ENCODE measurements at regions not wholly inside any gene's neighbourhood (a gene's known extent, or its start where the extent isn't known, plus 50 kb on each side); places are given as distances from the start of the nearest gene placed in this dataset.

DNA sequence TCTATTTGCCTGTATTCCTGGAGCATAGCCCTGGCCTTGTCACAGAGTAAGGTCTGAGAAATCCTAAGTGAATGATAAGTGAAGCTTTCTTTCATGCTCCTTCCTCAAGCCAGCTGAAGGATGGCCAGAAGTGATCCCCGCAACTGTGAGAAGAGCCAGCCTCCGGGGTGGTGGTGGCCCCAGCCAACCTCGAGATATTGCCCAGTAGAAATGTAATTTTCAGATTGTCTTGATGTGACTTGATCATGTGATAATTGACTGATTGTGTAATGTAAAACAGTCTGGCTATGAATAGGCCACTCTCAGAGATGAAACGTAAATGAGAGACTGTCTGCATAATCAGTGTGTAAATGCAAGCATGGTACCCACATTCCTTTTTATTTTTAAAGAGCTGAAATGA lies 242.4 kb upstream of the CAMK1G start:
- Histone ChIP-seq H2AFZ (ENCODE audit: low read length) (no peak overlapping the region), H3K79me2 (ENCODE audit: insufficient read depth, low read depth, low read length) (no peaks in the 10 kb centered on the region), H3K9me2 (ENCODE audit: insufficient read depth, low read length) (no peaks in the 10 kb centered on the region), H3K27ac (ENCODE audit: low read depth, low read length, poor library complexity, severe bottlenecking) (no peak overlapping the region), H3K4me1 (ENCODE audit: insufficient read depth, low read length, poor library complexity, severe bottlenecking) (no peaks in the 10 kb centered on the region), H3K4me3 (ENCODE audit: low read depth, low read length, poor library complexity, severe bottlenecking) (no peak overlapping the region), H3K36me3 (ENCODE audit: insufficient read depth, low read length) (no peaks in the 10 kb centered on the region), H3K4me2 (ENCODE audit: low read length) (no peak overlapping the region), H4K20me1 (ENCODE audit: insufficient read depth, low read length) (no peaks in the 10 kb centered on the region), H3K9me3 (ENCODE audit: low read length) (no peaks in the 10 kb centered on the region)
- CTCF ChIA-PET (ENCODE audit: unreplicated experiment), result interaction anchor here (1.2 kb wide), 1 partner anchor 11 kb away, joined by 3 read pairs; no protein-coding TSS in a partner anchor
- intact Hi-C loops (cut with micrococcal nuclease; ENCODE audit: unreplicated experiment), result no loop called here
- no TSS peak for BruUV-seq (replicated peaks)
- POLR2A ChIA-PET, result no interaction called here
- no peak for DNase-seq (ENCODE audit: low spot score)
- no peak for TF ChIP-seq EZH2phosphoT487 (IDR thresholded peaks at IDR 0.05; ENCODE audit: borderline replicate concordance, low read depth, low read length)
- TF ChIP-seq, protein P1, sequence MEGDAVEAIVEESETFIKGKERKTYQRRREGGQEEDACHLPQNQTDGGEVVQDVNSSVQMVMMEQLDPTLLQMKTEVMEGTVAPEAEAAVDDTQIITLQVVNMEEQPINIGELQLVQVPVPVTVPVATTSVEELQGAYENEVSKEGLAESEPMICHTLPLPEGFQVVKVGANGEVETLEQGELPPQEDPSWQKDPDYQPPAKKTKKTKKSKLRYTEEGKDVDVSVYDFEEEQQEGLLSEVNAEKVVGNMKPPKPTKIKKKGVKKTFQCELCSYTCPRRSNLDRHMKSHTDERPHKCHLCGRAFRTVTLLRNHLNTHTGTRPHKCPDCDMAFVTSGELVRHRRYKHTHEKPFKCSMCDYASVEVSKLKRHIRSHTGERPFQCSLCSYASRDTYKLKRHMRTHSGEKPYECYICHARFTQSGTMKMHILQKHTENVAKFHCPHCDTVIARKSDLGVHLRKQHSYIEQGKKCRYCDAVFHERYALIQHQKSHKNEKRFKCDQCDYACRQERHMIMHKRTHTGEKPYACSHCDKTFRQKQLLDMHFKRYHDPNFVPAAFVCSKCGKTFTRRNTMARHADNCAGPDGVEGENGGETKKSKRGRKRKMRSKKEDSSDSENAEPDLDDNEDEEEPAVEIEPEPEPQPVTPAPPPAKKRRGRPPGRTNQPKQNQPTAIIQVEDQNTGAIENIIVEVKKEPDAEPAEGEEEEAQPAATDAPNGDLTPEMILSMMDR (conservative IDR thresholded peaks at IDR 0.05; ENCODE audit: low read length), result no peak

DNA sequence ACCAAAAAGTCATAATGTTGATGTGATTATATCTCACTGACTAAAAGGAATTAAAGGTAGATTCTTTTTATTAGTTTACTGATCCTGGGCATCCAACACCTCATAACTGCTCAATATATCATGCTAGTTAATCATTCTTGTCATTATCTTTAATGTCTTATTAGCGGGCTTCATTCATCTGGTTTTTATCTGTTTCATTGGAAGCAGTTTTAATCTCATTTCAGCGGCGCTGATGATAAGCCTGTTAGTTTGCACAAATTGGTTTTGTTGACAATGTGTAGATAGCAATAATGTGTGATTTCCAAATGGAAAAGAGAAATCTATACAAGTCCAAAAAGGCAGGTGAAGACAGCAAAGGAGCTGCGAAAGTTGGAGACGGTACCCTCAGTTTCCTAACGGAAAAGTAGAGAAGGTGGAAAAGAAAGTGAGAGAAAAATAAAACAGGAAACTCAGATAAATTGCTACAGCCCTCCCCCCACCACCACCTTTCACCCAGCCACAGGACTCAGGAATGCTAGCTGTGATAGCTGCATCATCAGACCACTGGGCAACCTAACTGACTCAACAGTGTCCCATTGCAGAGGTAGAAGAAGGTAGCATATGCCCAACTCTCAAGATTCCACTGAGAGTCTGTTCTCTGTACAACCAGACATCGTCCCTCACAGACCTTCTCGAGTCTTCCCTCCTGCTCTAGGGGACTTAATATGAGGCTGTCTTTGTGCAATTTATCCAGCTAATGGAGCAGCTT lies 241.7 kb upstream of the CAMK1G start:
- ChIA-PET CTCF (ENCODE audit: unreplicated experiment) (interaction anchor here (1.2 kb wide), 1 partner anchor 12 kb away, joined by 3 read pairs; no protein-coding TSS in a partner anchor), POLR2A (no interaction called here)
- Histone ChIP-seq H3K9me3 (ENCODE audit: low read length) (no peaks in the 10 kb centered on the region), H3K36me3 (ENCODE audit: insufficient read depth, low read length) (no peaks in the 10 kb centered on the region), H3K4me3 (ENCODE audit: low read depth, low read length, poor library complexity, severe bottlenecking) (no peak overlapping the region), H3K9me2 (ENCODE audit: insufficient read depth, low read length) (no peaks in the 10 kb centered on the region), H3K79me2 (ENCODE audit: insufficient read depth, low read depth, low read length) (no peaks in the 10 kb centered on the region), H4K20me1 (ENCODE audit: insufficient read depth, low read length) (no peaks in the 10 kb centered on the region), H3K4me2 (ENCODE audit: low read length) (no peak overlapping the region), H2AFZ (ENCODE audit: low read length) (no peak overlapping the region), H3K27ac (ENCODE audit: low read depth, low read length, poor library complexity, severe bottlenecking) (no peak overlapping the region), H3K4me1 (ENCODE audit: insufficient read depth, low read length, poor library complexity, severe bottlenecking) (no peaks in the 10 kb centered on the region)
- no TSS peak for BruUV-seq (replicated peaks)
- no peak for DNase-seq (ENCODE audit: low spot score)
- intact Hi-C loops (cut with micrococcal nuclease; ENCODE audit: unreplicated experiment), result no loop called here
- TF ChIP-seq EZH2phosphoT487 (IDR thresholded peaks at IDR 0.05; ENCODE audit: borderline replicate concordance, low read depth, low read length), result no peak
- TF ChIP-seq, protein P1 (conservative IDR thresholded peaks at IDR 0.05; ENCODE audit: low read length), result no peak

DNA sequence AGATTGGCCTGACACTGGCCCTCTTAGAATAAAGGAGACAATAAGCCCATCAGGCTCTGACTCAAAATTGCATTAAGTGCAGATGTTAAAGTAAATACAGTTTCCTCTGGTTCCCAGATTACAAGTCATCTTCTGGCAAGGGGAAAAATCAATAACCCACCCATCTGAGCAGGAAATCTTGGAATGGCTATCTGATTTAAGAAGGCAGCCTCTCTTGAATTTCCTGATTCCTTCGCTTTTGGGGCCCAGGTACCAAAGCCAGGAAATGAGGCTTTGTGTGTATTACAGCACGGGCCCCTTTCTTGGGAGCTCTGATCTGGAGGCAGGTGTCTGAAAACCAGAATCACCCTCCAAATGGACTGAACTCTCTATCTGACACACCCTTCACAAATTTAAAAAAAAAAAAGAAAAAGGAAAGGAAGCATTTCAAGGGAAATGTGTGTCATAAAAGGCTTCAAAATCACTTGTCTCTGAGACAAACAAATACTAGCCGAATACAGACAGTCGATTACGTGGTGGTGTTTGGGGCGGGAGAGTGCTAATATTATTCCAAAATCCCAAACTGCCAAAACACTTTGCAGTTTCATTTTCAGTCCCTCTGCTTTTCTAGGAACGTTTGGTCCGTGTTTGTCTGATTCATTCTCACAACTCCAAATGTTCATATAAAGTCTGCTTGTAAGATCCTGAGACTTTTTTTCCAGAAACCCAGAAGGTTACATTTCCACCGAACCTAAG lies 240.9 kb upstream of the CAMK1G start:
- no peak overlapping the region for H2AFZ ChIP-seq (ENCODE audit: low read length)

More for the DNA sequence above, 240.9 kb upstream of the CAMK1G start:
- intact Hi-C loops (cut with micrococcal nuclease; ENCODE audit: unreplicated experiment), result no loop called here
- no peak for TF ChIP-seq EZH2phosphoT487 (IDR thresholded peaks at IDR 0.05; ENCODE audit: borderline replicate concordance, low read depth, low read length)
- TF ChIP-seq, protein P1 (conservative IDR thresholded peaks at IDR 0.05; ENCODE audit: low read length), result no peak
- Histone ChIP-seq H3K36me3 (ENCODE audit: insufficient read depth, low read length) (no peaks in the 10 kb centered on the region), H3K4me2 (ENCODE audit: low read length) (no peak overlapping the region), H3K79me2 (ENCODE audit: insufficient read depth, low read depth, low read length) (no peaks in the 10 kb centered on the region), H3K4me1 (ENCODE audit: insufficient read depth, low read length, poor library complexity, severe bottlenecking) (no peaks in the 10 kb centered on the region), H3K27ac (ENCODE audit: low read depth, low read length, poor library complexity, severe bottlenecking) (no peak overlapping the region), H3K4me3 (ENCODE audit: low read depth, low read length, poor library complexity, severe bottlenecking) (no peak overlapping the region), H3K9me3 (ENCODE audit: low read length) (no peaks in the 10 kb centered on the region), H4K20me1 (ENCODE audit: insufficient read depth, low read length) (no peaks in the 10 kb centered on the region), H3K9me2 (ENCODE audit: insufficient read depth, low read length) (no peaks in the 10 kb centered on the region)
- no TSS peak for BruUV-seq (replicated peaks)
- POLR2A ChIA-PET, result no interaction called here
- no peak for DNase-seq (ENCODE audit: low spot score)
- CTCF ChIA-PET (ENCODE audit: unreplicated experiment), result no interaction called here
